ENCODE measurements at regions not wholly inside any gene's neighbourhood (a gene's known extent, or its start where the extent isn't known, plus 50 kb on each side); places are given as distances from the start of the nearest gene placed in this dataset.
"Not testable (repeated sequence)": the region's sequence is repeated elsewhere in the genome, so short reads cannot be mapped to it uniquely, and the experiment has no call there.

- DNase-seq (ENCODE audit: low read depth in 3 of 3), result no peak
Observed at GRCh38 chr1:168420177-168420576, 123.6 kb downstream of the XCL2 start.

GRCh38 chr1:168419736-168420135 is 124.1 kb downstream of the XCL2 start:
- DNase-seq (ENCODE audit: low read depth in 3 of 3), result no peak

DNA sequence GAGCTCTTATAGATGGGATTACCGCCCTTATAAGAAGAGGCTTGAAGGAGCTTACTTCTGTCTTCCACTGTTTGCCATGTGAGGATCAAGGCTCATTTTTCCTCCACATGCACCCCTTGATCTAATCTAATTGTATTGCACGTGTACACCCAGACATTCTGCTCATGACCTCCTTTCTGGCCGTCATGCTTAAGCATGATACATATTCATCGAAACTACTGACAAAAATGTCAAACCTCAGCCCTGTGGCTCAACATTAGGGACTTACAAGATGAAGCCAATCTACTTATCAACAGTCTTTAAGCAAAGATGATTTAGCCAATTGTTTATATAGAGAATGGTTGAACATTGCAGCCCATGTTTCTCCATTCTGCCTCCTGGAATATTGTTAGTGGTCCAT is 127.6 kb downstream of the XCL2 start:
- DNase-seq (ENCODE audit: low read depth in 3 of 3), result no peak

GRCh38 chr1:168414914-168415313 is 128.9 kb downstream of the XCL2 start:
- no peak for DNase-seq (ENCODE audit: low read depth in 3 of 3)

DNA sequence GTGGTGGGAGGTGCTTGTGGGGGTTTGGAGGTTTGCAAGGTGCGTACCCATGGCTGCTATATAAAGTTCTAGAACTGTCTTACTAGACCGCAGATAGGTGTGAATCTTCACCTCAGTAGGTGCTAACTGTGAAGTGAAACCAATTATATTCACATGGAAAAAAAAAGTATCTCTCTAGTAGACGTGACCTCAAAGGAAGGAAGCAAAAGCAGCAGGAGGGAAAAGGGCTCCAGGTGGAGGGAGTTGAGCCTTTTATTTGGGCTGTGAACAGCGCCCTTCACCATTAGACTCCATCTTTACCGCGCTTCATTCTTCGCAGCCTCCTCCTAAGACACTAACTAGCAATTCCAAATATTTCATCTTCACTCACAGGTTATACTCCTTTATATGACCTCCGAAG is 129.8 kb downstream of the TBX19 start:
- DNase-seq (ENCODE audit: low read depth in 3 of 3), result no peak

DNA sequence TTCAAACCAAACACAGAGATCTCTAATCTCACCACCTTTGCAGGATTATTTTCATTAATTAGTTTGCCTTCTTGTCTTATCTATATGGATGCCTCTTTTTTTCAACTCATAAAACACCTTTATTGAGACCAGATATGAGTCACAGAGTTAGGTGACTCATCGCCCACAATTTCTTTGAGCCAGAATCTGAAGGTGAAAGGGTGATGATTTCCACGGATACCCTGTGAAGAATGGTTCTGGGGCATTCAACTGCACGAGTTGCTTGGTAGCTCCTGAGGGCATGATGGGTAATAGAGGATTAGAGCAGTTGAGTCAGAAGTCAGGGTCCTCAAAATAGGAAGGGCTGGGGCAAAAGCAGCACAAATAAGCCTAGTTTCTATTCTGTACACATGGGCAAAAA is 128.2 kb downstream of the TBX19 start:
- peak in 2 of 3 experiments; percentile 40 to 61 for DNase-seq (ENCODE audit: low read depth in 3 of 3)

DNA sequence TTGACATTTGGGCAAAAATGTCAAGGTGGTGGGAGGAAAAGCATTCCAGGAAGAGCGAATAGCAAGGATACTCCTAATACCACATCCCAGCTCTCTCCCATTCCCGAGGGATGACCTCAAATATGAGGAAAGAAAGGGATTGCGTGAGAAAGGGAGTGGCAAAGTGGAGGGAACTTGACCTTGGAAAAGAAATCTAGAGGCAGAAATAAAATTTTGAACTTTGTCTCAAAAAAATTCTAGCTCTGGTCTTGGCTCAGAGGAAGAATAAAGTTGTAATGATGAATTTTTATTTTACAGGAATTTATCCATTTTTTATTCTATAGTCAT is 127.8 kb downstream of the TBX19 start:
- no peak for DNase-seq (ENCODE audit: low read depth in 3 of 3)

- DNase-seq (ENCODE audit: low read depth in 3 of 3), result no peak
Observed at GRCh38 chr1:168407832-168408538, 127.3 kb downstream of the TBX19 start.

GRCh38 chr1:168405906-168406549 is 125.4 kb downstream of the TBX19 start:
- DNase-seq (ENCODE audit: low read depth in 3 of 3), result no peak

DNA sequence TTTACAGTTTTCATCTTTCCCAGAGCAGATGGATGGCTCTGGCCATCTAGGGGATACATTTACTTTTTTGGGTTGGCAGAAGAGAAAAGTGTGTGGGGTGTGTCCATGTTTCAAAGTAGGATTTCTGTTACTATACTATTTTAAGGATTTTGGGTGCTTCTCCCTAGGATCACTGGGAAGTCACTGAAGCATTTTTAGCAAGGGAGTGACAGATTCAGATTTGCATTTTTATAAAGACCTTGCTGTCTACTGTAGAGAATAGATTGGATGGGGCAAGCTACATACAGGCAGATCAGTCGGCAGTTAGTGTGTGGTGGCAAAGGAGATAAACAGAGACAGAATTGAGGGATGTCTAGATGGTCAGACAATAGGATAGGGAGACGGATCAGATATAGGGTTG is 122.5 kb downstream of the TBX19 start:
- no peak for DNase-seq (ENCODE audit: low read depth in 3 of 3)

DNA sequence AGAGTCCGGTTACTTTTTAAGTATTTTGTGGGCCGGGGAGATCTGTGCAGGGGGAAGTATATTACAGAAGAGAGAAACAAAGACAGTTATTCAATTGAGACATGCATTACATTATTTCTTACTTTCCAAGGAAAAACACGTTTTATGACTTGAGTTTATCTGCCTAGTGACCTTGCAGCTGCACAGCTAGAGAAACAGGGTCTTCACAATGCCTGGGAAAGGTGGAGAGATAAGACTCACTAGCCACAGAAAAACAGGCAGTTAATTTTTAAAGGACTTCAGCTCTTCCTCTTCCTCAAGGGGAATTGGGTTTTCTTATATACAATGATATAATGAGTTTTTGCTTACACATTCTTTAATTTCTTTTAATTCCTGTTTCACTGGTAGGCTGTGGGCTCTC is 121.8 kb downstream of the TBX19 start:
- not testable (repeated sequence) for DNase-seq (ENCODE audit: low read depth in 3 of 3)

DNA sequence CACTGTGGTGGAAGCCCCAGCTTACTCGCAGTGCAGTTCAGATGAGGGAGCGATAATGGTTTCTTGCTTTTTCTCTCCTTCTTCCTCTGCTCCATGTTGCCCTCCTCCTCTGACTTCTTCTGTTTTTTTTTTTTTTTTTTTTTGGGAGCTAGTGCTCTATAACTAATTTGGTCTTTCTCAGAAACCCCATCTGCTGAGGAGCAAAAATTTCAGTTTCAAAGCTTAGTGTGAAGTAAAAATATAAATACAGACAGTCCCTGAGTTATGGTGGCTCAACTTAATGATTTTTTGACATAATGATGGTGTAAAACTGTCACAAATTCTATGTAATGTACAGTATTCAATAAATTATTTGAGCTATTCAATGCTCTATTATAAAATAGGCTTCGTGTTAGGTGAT is 120.7 kb downstream of the TBX19 start:
- no peak for DNase-seq (ENCODE audit: low read depth in 3 of 3)

GRCh38 chr1:168400139-168400538 is 119.5 kb downstream of the TBX19 start:
- no peak for DNase-seq (ENCODE audit: low read depth in 3 of 3)

DNA sequence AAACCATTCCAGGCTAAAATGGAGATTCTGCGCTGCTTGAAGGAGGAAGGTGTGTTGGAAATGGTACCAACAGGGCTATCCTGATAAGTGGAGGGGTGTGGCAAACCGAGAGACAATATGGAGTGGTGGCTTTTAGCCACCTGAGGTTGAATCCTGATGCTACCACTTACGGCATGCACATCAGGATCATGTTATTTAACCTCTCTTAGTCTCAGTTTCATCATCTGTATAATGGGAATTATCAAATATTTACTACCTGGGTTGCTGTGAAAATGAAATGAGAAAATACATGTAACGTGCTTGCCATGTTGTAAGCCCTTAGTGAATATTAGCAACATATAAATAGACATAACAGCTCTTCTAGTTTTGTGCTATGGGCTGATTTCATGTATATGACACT is 117.1 kb downstream of the TBX19 start:
- no peak for DNase-seq (ENCODE audit: low read depth in 3 of 3)

DNA sequence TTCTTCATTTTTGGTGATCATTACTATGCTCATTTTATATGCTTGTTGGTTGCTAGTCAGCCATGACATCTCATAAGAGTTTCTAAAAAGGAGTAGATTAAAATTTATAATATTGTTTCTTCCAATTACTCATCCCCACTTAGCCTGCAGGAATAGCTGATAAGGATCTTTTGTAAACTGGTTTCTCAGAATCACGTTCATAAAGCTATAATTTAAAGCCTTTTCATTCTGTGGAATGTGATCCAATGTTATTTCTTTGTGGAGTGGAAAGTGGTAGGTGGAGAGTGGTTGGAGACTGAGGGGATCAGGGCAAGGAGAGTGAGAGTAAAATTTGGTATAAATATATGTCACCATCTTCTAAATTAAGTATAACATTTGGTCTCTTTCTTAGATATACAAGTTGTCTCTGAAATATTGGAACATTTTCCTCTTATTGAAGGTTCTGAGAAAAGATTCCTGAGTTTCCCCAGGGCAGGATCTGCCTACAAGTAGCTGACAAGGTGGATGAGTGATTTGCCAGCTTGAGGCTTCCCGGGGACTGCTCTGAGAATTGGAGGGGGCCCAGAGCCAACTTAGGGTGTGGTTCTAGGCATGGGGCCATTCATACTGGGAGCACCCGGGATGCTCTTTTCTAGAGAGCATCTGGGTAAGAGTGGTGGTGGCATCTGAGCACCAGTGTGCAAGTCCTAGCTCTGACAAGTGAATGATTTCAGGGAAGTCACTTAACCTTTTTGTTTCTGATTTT is 116.4 kb downstream of the TBX19 start:
- DNase-seq (ENCODE audit: low read depth in 3 of 3), result no peak

- DNase-seq (ENCODE audit: low read depth in 3 of 3), result no peak
Observed at GRCh38 chr1:168396508-168396907, 115.8 kb downstream of the TBX19 start.

GRCh38 chr1:168394858-168395257 is 114.2 kb downstream of the TBX19 start:
- DNase-seq (ENCODE audit: low read depth in 3 of 3), result no peak

GRCh38 chr1:168392958-168393549 is 112.4 kb downstream of the TBX19 start:
- no peak for DNase-seq (ENCODE audit: low read depth in 3 of 3)

DNA sequence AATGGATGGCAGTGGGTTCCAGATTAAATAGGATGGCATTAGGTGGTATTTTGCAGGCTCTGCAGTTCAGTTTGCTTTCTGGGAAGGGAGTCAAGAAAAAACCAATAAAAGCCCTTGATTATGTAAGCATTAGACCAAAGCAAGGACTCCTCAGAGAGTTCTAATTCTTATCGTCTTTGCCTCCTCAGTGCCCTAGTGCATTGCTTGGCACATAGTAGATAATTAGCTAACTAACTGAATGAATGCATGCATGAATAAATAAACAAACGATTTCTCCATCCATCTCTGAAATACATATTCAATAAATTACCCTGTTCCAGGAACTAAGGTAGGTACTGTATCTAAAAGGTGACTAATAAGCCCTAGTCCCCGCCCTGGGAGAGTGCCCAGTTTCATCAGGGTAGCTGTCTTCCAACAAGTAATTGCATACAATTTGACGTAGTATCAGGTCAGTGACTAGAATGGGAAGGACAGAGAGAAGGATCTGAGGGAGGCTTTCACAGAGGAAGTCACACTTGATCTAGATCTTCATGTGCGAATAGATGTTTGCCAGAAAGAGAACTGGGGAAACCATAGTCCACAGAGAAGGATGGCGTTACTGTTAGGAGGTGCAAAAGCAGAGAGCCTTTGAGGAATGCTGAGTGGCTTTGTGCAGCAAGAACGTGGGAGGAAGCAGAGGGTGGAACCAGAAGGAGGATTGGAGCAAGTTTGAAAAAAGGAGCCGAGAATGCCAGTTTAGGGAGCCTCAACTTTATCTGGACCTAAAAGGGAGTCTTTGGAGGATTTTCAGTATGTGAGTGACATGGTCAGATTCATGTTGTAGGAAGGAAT is 111.4 kb downstream of the TBX19 start:
- DNase-seq (ENCODE audit: low read depth in 3 of 3), result no peak

DNA sequence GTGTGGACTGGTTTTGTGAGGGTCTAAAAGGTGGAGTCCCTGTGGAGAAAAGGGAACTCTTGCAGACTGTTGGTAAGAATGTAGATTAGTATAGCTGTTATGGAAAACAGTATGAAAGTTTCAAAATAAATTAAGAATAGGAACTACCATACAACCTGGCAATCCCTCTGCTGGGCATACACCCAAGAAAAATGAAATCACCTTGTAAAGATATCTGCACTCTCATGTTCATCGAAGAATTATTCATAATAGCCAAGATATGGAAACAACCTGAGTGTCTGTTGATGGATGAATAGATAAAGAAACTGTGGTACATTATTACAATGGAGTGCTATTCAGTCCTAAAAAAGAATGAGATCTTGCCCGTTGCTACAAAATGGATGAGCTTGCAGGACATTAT is 109.6 kb downstream of the TBX19 start:
- DNase-seq (ENCODE audit: low read depth in 3 of 3), result no peak

DNA sequence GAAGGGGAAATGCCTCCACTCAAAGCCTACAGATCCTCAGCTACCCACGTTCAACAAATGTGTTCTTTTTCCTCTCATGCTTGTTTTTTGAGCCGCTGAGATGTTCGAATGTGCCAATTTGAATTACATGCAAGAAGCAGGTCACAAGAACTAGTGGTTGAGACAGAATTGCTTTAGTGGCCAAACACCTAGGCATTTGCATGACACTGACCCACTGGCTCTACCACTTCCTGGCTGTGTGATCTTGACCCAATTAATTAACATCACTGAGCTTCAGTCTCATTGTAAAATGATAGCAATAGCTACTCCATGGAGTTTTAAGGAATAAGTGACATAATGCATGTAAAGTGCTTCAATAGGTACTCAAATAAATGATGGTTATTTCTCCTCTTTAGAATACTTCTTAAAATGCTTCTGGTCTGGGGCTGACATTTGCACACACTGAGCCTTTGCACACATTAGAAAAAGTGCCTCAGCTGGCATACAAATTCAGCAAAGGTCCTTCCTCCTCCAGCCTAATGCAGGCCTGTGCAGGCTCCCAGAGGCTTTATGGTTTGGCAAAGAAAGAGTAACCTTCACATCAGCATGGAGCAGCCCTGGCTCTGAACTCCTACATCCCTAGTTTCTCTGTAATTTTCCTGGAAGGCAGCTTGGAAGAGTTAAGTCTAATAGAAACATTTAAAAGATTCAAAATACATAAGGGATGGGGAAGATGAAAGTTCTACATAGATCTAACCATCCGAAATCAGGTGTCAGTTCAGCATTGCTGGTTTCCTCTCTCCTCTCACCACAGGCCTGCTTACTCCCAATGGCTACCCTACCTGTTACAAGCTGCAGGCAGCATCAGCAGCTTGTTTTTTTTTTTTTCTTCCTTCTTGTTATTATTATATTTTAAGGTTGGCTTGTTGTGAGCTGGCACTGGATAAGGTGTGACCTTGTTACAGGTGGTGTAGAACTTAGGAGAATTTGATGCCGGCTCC is 107.4 kb downstream of the TBX19 start:
- no peak for DNase-seq (ENCODE audit: low read depth in 3 of 3)
